ENCODE measurements at regions not wholly inside any gene's neighbourhood (a gene's known extent, or its start where the extent isn't known, plus 50 kb on each side); places are given as distances from the start of the nearest gene placed in this dataset.
"Not testable (repeated sequence)": the region's sequence is repeated elsewhere in the genome, so short reads cannot be mapped to it uniquely, and the experiment has no call there.

DNA sequence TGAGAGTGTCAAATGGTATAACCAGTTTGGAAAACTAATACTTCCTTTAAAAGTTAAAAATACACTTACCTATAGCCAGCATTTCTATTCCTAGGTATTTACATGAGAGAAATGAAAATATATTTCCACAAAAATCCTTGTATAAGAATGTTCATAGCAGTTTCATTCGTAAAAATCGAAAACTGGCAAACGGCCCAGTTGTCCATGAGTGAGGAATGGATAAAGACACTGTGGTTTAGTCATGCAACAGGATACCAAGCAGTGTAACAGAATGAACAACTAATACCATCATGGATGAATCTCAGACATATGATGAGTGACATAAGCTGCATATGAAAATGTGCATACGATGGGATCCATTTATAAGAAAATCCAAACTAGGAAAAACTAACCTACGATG is 136.7 kb downstream of the MACROH2A1 start (continued):
- TF ChIP-seq, protein P1, sequence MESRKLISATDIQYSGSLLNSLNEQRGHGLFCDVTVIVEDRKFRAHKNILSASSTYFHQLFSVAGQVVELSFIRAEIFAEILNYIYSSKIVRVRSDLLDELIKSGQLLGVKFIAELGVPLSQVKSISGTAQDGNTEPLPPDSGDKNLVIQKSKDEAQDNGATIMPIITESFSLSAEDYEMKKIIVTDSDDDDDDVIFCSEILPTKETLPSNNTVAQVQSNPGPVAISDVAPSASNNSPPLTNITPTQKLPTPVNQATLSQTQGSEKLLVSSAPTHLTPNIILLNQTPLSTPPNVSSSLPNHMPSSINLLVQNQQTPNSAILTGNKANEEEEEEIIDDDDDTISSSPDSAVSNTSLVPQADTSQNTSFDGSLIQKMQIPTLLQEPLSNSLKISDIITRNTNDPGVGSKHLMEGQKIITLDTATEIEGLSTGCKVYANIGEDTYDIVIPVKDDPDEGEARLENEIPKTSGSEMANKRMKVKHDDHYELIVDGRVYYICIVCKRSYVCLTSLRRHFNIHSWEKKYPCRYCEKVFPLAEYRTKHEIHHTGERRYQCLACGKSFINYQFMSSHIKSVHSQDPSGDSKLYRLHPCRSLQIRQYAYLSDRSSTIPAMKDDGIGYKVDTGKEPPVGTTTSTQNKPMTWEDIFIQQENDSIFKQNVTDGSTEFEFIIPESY (IDR thresholded peaks at IDR 0.05; ENCODE audit: borderline replicate concordance, low read depth), result no peak
- no peak for TF ChIP-seq POLR2AphosphoS5 (IDR thresholded peaks at IDR 0.05; ENCODE audit: low read depth, low read length)
- TF ChIP-seq FOXJ3 (CRISPR knock-in tag; IDR thresholded peaks at IDR 0.05), result no peak
- TF ChIP-seq, protein P2, sequence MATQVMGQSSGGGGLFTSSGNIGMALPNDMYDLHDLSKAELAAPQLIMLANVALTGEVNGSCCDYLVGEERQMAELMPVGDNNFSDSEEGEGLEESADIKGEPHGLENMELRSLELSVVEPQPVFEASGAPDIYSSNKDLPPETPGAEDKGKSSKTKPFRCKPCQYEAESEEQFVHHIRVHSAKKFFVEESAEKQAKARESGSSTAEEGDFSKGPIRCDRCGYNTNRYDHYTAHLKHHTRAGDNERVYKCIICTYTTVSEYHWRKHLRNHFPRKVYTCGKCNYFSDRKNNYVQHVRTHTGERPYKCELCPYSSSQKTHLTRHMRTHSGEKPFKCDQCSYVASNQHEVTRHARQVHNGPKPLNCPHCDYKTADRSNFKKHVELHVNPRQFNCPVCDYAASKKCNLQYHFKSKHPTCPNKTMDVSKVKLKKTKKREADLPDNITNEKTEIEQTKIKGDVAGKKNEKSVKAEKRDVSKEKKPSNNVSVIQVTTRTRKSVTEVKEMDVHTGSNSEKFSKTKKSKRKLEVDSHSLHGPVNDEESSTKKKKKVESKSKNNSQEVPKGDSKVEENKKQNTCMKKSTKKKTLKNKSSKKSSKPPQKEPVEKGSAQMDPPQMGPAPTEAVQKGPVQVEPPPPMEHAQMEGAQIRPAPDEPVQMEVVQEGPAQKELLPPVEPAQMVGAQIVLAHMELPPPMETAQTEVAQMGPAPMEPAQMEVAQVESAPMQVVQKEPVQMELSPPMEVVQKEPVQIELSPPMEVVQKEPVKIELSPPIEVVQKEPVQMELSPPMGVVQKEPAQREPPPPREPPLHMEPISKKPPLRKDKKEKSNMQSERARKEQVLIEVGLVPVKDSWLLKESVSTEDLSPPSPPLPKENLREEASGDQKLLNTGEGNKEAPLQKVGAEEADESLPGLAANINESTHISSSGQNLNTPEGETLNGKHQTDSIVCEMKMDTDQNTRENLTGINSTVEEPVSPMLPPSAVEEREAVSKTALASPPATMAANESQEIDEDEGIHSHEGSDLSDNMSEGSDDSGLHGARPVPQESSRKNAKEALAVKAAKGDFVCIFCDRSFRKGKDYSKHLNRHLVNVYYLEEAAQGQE (IDR thresholded peaks at IDR 0.05; ENCODE audit: low read depth, low read length), result no peak
- TF ChIP-seq, protein P3, sequence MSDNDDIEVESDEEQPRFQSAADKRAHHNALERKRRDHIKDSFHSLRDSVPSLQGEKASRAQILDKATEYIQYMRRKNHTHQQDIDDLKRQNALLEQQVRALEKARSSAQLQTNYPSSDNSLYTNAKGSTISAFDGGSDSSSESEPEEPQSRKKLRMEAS (IDR thresholded peaks at IDR 0.05; ENCODE audit: low read depth), result no peak
- TF ChIP-seq TCF12 (IDR thresholded peaks at IDR 0.05), result no peak
- no peak for TF ChIP-seq MXI1 (IDR thresholded peaks at IDR 0.05; ENCODE audit: low read depth, low read length)
- TF ChIP-seq NRF1 (IDR thresholded peaks at IDR 0.05; ENCODE audit: low read depth, low read length), result no peak

DNA sequence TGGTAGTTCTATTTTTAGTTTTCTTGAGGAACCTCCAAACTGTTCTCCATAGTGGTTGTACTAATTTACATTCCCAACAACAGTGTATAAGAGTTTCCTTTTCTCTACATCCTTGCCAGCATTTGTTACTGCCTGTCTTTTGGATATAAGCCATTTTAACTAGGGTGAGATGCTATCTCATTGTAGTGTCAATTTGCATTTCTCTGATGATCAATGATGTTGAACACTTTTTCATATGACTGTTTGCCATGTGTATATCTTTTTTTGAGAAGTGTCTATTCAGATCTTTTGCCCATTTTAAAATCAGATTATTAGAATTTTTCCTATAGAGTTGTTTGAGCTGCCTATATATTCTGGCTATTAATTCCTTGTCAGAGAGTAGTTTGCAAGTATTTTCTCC is 138.9 kb downstream of the MACROH2A1 start:
- H3K36me3 ChIP-seq (replicated peaks in 1 of 2; ENCODE audit: control insufficient read depth in 1 of 2, insufficient read depth in 2 of 2, low read length in 1 of 2); H3K9ac ChIP-seq; H2AFZ ChIP-seq (ENCODE audit: low read depth); H3K79me2 ChIP-seq (ENCODE audit: insufficient read depth); H3K4me3 ChIP-seq (ENCODE audit: low read depth in 2 of 2, low read length in 1 of 2); DNase-seq; H3K9me2 ChIP-seq; POLR2A ChIA-PET; CTCF ChIA-PET; H3K4me2 ChIP-seq; H3K27me3 ChIP-seq (ENCODE audit: insufficient read depth); H3F3A ChIP-seq (replicated peaks; ENCODE audit: insufficient read depth); H4K20me1 ChIP-seq (ENCODE audit: insufficient read depth): not testable (repeated sequence)
- H3K9me3 ChIP-seq, result 0 out of 2 replicates have a peak, but pooled peaks cover 11% of the 10 kb centered on the region
- H3K4me1 ChIP-seq (ENCODE audit: control insufficient read depth in 1 of 2, insufficient read depth in 2 of 2, low read depth in 1 of 2, low read length in 1 of 2), result peaks cover 3 to 12% of the 10 kb centered on the region in 2 experiments; a peak in 2 of 4 replicates
- H3K27ac ChIP-seq (ENCODE audit: low read depth in 2 of 2, low read length in 1 of 2), result 0 out of 4 replicates have a peak overlapping the region, but pooled peaks of 1 of the 2 experiments have one; percentile 12
- TF ChIP-seq MEF2A (IDR thresholded peaks at IDR 0.05; ENCODE audit: borderline replicate concordance, low read depth) (0 out of 2 replicates have a peak, but pooled peaks have one; percentile 13), NFIC (IDR thresholded peaks at IDR 0.05; ENCODE audit: borderline replicate concordance) (peak; percentile 18; the same call in 1 of the 2 replicates), TCF12 (IDR thresholded peaks at IDR 0.05) (peak; percentile 62)
- TF ChIP-seq, protein P4, sequence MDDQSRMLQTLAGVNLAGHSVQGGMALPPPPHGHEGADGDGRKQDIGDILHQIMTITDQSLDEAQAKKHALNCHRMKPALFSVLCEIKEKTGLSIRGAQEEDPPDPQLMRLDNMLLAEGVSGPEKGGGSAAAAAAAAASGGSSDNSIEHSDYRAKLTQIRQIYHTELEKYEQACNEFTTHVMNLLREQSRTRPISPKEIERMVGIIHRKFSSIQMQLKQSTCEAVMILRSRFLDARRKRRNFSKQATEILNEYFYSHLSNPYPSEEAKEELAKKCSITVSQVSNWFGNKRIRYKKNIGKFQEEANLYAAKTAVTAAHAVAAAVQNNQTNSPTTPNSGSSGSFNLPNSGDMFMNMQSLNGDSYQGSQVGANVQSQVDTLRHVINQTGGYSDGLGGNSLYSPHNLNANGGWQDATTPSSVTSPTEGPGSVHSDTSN (IDR thresholded peaks at IDR 0.05), result peak; percentile 54
